NCI-H345 treated with DMSO at 0.1 percent for 48 hours (cell line): ENCODE measurements at regions not wholly inside any gene's neighbourhood (a gene's known extent, or its start where the extent isn't known, plus 50 kb on each side); places are given as distances from the start of the nearest gene placed in this dataset.
A peak's percentile ranks its signal among the peaks of the same experiment; 100 is the strongest.

ENCODE experiments used
- DNase-seq: peaks from one replicate; lab custom pipeline; 2025; ENCODE audit not compliant: unreplicated experiment; lab: John Stamatoyannopoulos, UW

DNA sequence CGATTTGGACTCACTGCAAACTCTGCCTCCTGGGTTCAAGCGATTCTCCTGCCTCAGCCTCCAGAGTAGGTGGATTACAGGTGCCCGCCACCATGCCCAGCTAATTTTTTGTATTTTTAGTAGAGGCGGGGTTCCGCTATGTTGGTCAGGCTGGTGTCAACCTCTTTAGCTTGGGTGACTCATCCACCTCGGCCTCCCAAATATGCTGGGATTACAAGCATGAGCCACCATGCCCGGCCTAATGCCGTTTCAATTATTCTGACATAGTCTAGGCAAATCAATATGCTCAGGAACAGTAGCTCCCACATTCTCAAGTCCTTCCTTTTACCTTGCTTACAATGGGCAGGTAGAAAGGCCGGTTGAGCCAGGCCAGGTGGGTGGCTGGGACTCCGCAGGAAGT, 82.0 kb upstream of the EEA1 start:
- DNase-seq: no peak

DNA sequence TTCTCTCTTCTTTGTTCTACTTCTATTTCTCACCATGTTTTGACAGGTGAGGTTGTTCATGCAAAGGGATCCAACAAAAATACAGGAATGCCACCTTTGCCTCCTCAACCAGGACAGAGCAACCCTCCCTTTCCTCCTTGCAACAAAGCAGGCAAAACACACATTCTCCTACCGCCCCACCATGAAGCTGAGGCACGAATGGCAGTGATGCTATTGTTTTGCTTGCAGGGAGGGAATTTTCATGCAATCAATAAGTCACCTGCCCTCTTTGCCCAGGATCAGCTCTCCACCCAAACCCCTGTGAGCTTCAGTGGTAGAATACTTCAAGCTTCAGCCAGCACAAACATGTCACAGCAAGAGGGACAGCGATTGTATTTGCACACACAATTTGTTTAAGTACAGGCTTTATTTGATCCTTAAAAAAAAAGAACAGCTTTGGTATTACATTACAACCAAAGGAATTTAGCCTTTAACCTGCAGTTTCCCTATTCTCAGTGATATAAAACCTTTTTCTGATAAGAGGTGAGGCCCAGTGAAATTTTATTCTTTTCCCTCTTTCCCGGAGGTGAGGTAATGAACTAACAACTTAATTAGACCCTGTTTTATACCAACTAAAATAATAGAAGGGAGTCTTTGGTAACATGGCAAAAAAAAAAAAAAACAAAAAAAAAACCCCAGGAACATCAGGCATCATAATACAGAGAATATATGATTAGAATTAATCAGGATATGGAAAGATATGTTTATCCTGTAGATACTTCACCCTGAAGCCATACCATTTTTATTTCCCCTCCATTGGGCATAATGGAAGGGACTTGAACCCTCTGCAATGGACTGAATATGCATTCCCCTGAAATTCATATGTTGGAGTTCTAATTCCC, 87.0 kb upstream of the EEA1 start:
- no peak for DNase-seq

DNA sequence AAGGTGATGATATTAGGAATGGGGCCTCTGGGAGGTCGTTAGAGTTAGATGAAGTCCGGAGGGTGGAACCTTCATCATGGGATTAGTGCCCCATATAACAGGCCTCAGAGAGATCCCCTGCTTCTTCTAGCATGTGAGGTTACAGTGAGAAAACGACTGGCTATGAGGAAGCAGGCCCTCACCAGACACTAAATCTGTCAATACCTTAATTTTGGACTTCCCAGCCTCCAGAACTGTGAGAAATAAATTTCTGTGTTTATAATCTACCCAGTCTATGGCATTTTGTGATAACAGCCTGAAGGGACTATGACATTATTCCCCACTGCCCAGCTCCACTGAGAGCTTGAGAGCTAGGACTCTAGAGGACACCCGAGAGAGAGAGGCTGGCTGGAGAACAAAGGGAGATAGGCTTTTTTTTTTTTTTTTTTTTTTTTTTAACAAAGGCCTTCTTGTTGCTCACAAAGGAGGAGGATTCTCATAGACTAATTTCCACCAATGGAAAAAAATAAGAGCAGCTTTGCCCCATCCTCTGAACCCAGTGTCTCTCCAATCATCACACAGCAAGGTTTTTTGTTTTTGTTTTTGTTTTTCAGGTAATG, 87.8 kb upstream of the EEA1 start:
- DNase-seq: no peak

DNA sequence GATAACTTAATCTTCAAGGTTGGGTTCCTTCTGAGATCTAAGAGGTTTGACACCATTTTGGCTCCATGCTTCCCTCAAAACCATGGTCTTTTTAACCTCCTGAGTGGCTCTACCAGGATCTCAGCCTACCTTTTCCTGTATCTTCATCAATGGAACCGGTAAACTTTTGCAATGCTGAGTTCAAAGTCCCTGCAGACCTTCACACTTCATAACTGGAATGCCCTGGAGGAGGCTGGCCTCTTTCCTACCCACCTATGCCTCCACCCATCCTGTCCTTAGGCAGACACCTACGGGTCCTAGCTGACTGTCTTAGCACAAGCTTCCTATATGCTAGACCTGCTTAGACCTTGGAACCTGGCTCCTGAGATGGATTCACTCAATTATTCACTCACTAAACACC, 89.5 kb upstream of the EEA1 start:
- DNase-seq: no peak

DNA sequence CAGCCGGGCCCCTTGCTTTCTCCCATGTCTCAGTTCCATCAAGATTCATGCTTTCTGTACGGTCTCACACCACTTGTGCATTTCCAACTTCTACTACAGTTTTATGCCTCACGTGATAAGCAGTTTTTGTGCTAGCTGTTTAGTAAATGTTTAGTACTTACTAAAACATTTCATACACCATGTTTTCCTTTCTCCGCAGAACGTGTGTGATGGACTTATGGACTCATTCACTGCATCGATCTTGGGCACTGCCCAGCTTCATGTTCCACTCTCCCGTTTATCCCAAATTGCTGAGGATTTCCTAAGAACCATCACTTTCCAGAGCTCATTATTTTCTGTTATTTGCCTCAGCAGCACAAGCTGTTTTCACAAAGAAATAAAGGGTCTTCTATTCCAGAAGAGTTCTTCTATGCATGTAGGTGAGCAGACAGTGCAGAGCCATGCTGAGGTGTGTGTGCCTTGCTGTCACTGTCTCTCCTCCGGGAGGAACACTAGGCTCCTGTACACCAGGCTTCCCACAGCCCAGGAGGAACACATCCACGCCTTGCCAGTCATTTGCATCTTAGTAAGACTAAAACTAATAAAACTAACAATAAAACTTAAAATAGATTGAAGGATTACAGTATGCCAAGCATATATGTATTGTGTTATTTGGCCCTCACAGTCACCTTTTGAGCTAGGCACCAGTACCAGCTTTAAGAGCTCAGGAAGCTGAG, 90.3 kb upstream of the EEA1 start:
- DNase-seq: no peak

DNA sequence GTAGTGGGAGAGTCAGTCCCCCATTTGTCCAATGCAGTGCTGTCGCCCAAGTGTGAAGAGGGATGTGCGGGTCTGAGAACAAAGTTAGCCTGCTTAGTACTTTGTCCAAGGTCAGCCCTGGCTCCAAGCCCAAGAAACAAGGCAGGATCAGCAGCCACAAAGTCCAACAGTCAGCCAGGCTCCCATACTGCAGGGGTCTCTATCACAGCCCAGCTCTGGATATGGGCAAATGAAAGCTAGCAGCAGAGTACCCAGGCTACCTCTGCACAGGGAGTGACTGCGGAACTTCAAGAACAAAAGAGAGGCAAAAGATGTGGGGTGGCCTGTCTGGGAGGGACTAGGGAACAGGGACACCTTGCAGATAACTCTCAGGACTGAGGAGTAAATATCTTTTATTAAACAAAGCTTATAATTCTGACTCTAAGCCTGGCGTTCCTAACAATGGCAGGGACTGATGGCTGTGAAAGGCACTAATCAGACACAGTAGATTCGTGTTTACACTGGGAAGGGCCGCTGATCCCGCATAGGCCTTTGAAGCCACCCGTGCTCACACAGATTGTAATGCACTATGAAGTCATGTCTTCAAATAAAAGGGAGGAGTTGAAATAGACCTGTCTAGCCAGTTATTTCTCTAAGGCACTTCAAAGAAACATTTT, 91.0 kb upstream of the EEA1 start:
- DNase-seq: no peak

DNA sequence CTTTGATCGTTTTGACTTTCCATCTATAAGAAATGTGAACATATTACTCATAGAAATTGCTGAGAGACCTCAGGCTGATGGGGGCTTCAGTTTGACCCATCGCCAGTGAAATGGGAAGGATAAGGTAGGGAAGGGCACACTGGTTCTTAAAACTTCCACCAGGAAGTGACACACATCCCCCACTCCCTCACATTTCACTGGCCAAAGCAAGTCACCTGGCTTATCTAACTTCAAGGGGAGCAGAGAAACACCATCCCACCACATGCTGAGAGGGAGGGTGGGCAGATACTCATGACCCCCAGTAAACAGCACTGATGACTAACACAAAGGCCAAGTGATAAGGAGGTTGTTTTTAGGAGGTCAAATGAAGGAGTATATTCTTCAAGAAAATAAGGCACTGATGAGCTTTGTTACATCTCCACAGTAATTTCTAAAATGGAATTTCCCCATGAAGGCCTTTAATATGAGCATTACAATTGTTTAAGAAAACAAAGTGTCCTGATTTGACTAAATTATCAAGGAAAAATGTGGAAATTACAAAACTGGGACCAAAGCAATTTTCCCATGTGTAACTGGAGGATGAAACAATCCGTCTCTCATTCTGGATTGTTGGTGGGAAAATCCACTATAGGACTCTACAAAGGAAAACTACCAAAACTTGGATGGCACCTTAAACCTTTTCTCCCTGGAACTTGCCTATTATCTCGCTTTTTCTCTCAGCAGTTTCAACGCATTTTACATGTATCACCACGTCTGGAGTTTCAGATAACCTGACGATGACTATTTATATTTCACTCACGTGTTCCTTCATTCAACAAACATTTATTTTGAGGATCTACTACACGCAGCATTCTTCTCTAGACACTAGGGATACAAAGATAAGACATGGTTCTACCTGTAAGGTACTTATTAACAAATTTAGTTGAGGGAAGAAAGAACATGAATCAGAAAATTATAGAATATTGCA, 91.8 kb upstream of the EEA1 start:
- DNase-seq: no peak

DNA sequence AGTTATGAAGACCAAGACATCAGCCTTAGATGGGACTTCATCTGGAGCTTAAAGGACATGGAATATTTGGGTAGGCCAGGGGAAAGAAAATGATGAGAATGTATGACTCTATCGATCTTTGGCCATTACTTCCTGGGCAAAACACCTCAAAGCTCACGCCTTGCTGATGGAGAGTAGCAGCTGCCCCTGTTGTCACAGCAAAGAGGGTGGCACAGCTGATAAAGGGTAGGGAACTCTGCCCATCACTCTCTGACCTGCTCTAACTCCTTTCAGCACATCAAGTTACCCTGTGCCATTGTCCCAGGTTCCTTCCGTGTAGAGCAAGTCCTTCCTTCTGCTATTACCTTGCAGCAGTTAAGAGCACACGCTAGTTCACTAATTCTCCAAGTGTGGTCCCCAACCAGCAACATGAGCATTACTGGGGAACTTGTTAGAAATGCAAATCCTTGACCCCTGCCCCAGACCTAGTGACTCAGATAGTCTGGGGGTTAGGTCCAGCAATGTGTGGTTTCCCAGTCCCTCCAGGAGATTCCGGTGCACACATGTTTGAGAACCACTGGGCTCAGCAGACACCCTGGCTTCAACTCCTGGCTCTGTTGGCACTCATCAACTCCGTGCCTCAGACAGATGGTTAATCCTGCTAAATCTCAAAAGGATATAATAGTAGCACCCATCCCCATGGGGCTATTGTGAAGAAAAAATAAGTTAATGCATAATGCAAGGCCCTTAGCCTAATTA, 93.7 kb upstream of the EEA1 start:
- DNase-seq: no peak

DNA sequence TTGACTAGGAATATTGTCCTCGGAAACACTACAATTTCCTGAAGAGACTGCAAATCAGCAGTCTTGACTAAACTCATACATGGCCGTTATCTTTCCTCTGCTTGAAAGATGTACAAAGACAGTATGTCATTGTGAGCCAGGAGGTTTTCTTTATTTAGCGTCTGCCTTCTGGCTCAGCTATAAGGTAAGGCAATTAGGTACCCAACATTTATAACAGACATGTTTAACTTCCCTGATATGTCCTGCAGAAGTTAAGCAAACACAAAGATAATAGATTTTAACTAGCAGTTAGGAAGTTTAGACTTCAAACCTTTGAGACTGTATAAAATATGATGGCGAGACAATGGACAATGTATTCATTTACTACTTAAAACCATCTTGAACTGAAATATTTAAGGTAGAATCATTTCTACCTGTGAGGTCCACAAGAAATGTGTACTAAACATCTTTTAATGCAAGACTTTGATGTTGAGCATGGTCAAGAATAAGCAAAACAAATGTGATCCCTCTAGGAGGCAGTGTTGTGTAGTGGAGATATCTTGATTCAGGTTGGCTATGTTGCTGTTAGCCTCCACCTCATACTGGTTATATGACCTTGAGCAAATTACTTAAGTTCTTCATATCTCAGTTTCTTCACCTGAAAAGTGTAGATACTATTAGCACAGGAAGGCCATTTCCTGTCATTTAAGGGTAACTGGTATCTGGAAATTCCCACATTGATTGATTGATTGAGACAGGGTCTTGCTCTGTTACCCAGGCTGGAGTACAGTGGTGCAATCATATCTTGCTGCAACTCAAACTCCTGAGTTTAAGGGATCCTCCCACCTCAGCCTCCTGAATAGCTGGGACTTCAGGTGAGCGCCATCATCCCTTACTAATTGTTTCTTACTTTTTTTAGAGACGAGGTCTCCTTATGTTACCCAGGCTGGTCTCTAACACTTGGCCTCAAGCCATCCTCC, 96.3 kb upstream of the EEA1 start:
- DNase-seq: peak; percentile 17

DNA sequence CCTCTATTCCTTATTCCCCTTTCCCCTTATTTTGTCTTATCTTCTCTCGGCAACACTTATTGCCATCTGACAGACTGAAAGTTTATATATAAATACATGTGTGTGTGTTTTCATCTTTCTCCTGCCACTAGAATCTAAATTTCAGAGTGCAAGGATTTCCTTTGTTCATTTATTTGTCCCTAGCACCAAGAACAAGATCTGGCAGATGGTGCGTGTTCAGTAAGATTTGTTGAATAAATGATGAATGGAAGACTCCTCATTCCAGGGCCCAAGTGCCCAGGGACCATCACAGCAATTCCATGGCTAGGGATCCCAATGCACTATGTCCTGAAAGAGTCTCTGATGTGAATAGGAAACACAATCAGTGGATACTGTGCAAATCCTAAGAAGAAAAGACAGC, 97.9 kb upstream of the EEA1 start:
- no peak for DNase-seq

DNA sequence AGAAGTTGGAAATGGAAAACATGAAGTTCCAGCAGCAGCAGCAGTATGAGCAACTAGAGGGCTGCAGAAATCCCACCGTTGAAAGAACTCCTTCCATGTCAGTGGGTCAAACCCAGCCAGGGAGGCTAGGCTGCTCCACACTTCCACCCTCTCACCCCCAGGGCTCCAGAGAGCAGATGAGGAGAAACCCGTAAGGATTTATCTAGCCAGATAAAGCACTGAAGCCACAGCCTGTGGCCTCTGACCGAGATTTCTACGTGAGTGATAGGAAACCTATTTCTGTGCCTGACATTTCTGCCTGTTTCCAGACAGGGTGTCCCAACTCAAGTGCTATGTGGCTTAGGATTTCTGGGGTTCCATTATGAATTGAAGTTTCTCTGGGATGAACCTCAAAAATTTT, 100.0 kb upstream of the EEA1 start:
- no peak for DNase-seq

DNA sequence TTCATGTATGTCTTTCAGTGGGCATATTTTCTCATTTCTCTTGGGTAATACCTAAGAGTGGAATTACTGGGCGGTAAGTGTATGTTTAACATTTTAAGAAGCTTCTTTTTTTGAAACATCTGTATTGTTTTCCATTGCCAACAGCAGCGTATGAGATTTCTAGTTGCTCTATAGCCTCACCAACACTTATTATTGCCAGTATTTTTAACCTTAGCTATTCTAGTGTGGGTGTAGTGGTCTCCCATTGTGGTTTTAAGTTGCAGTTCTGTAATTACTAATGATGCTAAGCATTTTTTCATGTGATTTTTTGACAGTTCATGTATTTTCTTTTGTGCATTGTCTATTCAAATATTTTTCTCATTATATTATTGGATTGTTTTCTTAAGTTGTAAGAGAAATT, 101.9 kb upstream of the EEA1 start:
- DNase-seq: no peak

DNA sequence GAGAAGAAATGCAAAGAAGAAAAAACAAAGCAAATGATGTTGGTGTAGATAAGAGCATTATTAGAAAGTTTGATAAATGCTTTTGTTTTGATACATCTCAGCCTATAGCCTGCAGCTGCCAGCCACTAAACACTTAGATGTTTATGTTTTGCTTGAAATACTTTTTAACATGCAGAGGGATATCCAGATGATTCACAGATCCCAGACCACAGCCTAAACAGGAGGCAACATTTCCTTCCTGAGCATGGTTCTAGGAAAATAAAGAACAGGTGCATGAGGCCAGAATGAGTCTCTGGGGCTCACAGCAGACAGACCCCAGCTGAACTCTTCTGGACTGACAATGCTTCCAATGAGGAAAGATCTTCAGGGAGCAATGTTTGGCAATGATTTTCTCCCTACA, 103.7 kb upstream of the EEA1 start:
- no peak for DNase-seq

DNA sequence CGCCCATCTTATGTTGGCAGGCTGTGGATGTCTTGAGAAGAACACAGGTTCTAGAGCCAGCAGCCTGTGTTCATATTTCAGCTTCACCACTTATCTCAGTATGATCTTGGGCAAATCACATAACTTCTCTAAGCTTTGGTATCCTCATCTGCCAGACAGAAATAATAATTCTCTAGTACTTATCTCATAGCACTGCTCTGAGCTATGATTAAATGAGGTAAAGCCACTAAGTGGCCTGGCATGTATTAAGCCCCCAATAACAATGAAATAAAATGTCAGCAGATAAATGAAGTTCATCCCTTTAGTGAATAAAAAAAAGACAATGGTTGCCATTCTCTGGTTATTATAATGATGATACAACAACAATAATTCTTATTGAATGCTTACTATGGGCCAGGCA, 104.9 kb upstream of the EEA1 start:
- DNase-seq: no peak

DNA sequence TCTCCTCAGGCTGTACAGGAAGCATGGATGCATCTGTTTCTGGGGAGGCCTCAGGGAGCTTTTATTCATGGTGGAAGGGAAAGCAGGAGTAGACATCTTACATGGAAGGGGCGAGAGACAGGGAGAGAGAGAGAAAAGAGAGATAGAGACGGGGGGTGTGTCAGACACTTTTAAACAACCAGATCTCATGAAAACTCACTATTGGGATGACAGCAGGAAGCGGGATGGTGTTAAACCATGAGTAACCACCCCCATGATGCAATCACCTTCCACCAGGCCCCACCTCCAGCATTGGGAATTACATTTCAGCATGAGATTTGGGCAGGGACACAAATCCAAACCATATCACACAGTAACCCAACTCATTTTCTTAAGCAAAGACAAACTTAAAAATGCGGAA, 110.0 kb upstream of the EEA1 start:
- no peak for DNase-seq

DNA sequence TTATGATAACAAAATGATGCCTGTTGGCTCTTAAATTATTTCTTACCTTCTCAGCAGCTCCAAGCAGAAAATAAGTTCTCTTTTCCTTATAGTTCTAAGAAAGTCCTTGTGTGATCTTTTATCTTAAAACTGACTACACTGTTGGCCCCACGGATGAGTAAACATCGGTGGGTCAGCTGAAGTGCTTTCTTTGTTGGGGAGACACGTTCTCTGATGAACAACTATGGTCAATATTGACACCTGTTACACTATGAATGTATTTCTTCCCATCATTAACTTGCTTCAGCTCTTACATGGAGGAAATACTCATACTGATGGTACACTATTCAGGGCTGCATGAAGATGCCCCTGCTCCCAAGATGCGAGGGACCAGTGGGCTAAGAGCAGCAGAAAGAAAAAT, 110.8 kb upstream of the EEA1 start:
- no peak for DNase-seq

DNA sequence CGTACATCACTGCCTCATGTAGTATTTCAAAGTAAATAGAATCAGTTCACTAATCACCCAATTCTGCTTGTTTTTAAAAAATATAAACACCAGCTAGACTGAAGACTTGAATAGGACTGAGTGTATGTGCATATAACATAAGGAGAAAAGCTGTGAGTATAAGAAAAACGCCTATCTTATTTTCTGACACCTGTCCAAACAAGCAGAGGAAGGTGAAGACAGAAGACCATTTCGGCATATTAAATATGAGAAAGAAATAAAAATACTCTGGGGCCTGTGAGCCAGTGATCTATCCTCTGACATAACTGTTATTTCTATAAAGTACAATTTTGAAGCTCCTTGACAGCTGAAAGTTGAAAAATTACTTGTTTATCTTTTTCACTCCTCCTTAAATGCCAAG, 111.3 kb upstream of the EEA1 start:
- DNase-seq: no peak

DNA sequence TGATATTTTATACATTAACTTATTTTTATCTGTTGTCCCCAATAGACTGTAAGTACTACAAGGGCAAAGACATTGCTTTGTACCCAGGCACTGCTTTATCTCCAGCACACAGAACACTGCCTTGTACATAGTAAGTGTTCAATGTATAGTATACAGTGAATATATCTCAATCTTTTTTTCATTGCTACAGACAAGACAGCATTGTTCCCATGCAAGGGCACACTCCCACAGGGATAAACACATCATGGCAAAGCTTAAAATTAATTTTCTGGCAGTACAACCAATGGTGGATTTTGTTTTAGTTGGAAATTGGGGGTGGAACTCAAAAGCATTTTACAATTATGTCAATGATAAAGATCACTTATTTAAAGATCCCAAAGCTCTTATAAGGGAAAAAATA, 112.3 kb upstream of the EEA1 start:
- DNase-seq: no peak

DNA sequence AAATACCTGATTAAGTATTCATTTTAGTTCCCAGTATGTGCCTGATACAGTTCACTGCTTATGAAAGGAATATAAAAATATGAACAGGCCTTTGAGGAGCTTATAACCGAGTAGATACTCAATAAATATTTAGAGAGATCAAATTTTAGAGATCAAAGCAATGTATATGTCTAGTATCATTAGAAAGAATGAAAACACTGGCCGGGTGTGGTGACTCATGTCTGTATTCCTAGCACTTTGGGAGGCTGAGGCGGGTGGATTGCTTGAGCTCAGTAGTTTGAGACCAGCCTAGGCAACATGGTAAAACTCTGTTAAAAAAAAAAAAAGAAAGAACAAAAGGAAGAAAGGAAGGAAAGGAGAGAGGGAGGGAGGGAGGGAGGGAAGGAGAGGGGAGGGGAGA, 113.2 kb upstream of the EEA1 start:
- no peak for DNase-seq
